Hepatocyte (in vitro differentiated cells): ENCODE measurements at regions not wholly inside any gene's neighbourhood (a gene's known extent, or its start where the extent isn't known, plus 50 kb on each side); places are given as distances from the start of the nearest gene placed in this dataset.

ENCODE experiments used
- DNase-seq: peaks from one replicate; pipeline ENCODE4 v3.0.0-alpha.2; 2016; ENCODE audit warnings: low spot score
- H2AFZ ChIP-seq: fragments of 200-600 bp; sonication (generic); 2 replicates; pipeline ENCODE4 v1.6.0; 2016; ENCODE audit warnings: antibody characterized with exemption, mild to moderate bottlenecking
- H3K27ac ChIP-seq: fragments of 200-600 bp; sonication (generic); 2 replicates; pipeline ENCODE4 v1.5.1; 2016; ENCODE audit warnings: mild to moderate bottlenecking
- H3K27me3 ChIP-seq: fragments of 200-600 bp; sonication (generic); 2 replicates; pipeline ENCODE4 v1.6.1; 2016
- H3K36me3 ChIP-seq: fragments of 200-600 bp; sonication (generic); replicated peaks from 2 replicates; pipeline ENCODE4 v1.5.1; 2016; ENCODE audit warnings: low read depth; ENCODE audit not compliant: insufficient read depth
- H3K4me1 ChIP-seq: fragments of 200-600 bp; sonication (generic); 2 replicates; pipeline ENCODE4 v1.5.1; 2016; ENCODE audit warnings: mild to moderate bottlenecking, moderate library complexity; ENCODE audit not compliant: insufficient read depth
- H3K4me2 ChIP-seq: fragments of 200-600 bp; sonication (generic); 2 replicates; pipeline ENCODE4 v1.6.0; 2016
- H3K4me3 ChIP-seq: fragments of 200-600 bp; sonication (generic); 2 replicates; pipeline ENCODE4 v1.5.1; 2016; ENCODE audit warnings: mild to moderate bottlenecking
- H3K79me2 ChIP-seq: fragments of 200-600 bp; sonication (generic); 2 replicates; pipeline ENCODE4 v1.6.0; 2017; ENCODE audit warnings: mild to moderate bottlenecking
- H3K9me2 ChIP-seq: fragments of 200-600 bp; sonication (generic); replicated peaks from 2 replicates; pipeline ENCODE4 v1.6.0; 2017; ENCODE audit warnings: mild to moderate bottlenecking; ENCODE audit not compliant: insufficient read depth
- H3K9me3 ChIP-seq: fragments of 200-600 bp; sonication (generic); 2 replicates; pipeline ENCODE4 v1.5.1; 2016; ENCODE audit warnings: low read depth, mild to moderate bottlenecking
- H4K20me1 ChIP-seq: fragments of 200-600 bp; sonication (generic); 2 replicates; pipeline ENCODE4 v1.6.0; 2016; ENCODE audit warnings: mild to moderate bottlenecking; ENCODE audit not compliant: insufficient read depth, poor library complexity, severe bottlenecking
- EZH2 ChIP-seq: fragments of 200-600 bp; sonication (generic); IDR thresholded peaks from 2 replicates; pipeline ENCODE4 v1.6.1; 2016; ENCODE audit warnings: antibody characterized with exemption, mild to moderate bottlenecking, borderline replicate concordance
- EZH2phosphoT487 ChIP-seq: fragments of 200-600 bp; sonication (generic); IDR thresholded peaks from one replicate; pipeline ENCODE4 v1.6.1; 2018; ENCODE audit warnings: antibody characterized with exemption, mild to moderate bottlenecking, low read depth, moderate library complexity; ENCODE audit not compliant: unreplicated experiment, severe bottlenecking
- WGBS: methylation state at CpG from one replicate; pipeline ENCODE4 v1.1.6; 2016; ENCODE audit warnings: low lambda C conversion rate; ENCODE audit errors: missing lambda C conversion rate; 5-methylcytosine and 5-hydroxymethylcytosine counted together
- TF ChIP-seq, protein P1 (sequence below): fragments of 200-600 bp; sonication (generic); IDR thresholded peaks from 2 replicates; pipeline ENCODE4 v1.5.1; 2016; ENCODE audit warnings: antibody characterized with exemption, mild to moderate bottlenecking; ENCODE audit not compliant: poor library complexity

DNA sequence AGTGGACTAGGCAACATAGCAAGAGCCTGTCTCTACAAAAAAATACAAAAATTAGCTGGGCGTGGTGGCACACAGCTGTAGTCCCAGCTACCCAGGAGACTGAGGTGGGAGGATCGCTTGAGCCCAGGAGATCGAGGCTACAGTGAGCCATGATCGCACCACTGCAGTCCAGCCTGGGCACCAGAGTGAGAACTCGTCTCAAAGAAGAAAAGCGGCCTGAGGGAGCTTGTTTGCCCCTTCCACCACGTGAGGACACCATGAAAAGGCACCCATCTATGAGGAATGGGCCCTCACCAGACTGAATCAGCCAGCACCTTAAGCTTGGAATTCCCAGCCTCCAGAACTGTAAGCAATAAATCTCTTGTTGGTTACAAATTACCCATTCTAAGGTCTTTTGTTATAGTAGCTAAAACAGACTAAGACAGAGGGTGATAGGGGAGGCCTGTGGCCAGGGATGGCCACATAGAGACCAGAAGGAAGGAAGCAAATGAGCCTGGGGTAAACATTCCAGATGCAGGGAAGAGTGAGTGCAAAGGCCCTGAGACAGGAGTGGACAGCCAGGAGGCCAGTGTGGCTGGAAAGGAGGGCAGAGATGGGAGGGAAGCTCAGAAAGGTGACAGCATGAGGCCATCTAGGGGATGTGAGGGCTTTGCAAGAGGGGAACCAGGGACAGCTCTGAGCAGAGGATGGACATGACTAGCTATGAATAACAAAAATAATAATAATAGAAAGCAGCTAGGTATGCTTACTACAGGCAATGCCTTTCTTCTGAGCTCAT, 120.1 kb downstream of the MATN1 start:
- WGBS = 81% methylated on average over 7 of the region's 7 CpGs
- no peak for DNase-seq
- Histone ChIP-seq H3K9me2 (no peaks in the 10 kb centered on the region), H3K36me3 (no peaks in the 10 kb centered on the region), H3K4me1 (no peaks in the 10 kb centered on the region), H4K20me1 (no peaks in the 10 kb centered on the region), H3K27ac (no peak overlapping the region), H3K4me2 (no peak overlapping the region), H3K79me2 (no peaks in the 10 kb centered on the region), H3K27me3 (no peaks in the 10 kb centered on the region), H2AFZ (no peak overlapping the region), H3K9me3 (no peaks in the 10 kb centered on the region), H3K4me3 (no peak overlapping the region)
- TF ChIP-seq, protein P1, sequence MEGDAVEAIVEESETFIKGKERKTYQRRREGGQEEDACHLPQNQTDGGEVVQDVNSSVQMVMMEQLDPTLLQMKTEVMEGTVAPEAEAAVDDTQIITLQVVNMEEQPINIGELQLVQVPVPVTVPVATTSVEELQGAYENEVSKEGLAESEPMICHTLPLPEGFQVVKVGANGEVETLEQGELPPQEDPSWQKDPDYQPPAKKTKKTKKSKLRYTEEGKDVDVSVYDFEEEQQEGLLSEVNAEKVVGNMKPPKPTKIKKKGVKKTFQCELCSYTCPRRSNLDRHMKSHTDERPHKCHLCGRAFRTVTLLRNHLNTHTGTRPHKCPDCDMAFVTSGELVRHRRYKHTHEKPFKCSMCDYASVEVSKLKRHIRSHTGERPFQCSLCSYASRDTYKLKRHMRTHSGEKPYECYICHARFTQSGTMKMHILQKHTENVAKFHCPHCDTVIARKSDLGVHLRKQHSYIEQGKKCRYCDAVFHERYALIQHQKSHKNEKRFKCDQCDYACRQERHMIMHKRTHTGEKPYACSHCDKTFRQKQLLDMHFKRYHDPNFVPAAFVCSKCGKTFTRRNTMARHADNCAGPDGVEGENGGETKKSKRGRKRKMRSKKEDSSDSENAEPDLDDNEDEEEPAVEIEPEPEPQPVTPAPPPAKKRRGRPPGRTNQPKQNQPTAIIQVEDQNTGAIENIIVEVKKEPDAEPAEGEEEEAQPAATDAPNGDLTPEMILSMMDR = no peak

DNA sequence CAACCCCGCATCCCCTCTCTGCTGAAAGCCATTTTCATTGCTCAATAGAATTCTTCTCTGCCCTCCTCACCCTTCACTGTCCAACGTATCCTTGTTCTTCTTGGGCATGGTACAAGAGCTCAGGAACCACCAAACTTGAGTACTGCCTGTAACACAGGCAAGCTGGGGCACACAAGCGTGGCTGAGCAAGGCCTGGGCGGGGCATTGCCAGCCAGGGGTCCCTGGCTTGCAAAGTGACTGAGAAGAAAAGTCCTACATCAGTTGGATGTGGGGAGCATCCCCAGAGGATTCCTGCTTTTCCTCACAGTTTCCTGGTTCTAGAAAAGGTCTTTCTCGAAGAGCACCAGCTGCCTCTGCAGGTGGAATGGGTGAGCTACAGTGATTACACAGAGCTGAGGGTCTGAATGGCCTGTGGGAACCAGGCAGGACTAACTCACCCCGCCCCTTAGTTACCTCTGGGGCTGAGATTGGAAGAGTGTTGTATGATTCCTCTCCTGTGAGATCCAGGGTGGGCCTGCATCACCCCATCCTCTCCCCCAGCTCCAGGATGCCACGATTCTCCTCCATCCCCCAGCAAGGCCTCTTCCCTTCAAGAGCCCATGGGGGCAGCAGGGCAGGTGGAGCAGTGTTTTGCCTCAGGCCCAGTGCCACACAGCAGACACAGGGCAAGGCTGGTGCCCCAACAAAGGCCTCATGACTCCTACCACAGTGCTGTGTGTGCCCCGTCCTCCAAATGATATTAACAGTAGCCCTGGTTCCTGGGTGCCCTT, 121.9 kb downstream of the MATN1 start:
- Histone ChIP-seq H3K79me2 (no peaks in the 10 kb centered on the region), H3K4me1 (no peaks in the 10 kb centered on the region), H3K9me2 (no peaks in the 10 kb centered on the region), H3K27me3 (no peaks in the 10 kb centered on the region), H4K20me1 (no peaks in the 10 kb centered on the region), H2AFZ (no peak overlapping the region), H3K27ac (no peak overlapping the region), H3K36me3 (no peaks in the 10 kb centered on the region), H3K9me3 (no peaks in the 10 kb centered on the region), H3K4me3 (no peak overlapping the region), H3K4me2 (no peak overlapping the region)
- WGBS = 85% methylated on average over 8 of the region's 8 CpGs
- TF ChIP-seq, protein P1 = peak; percentile 20
- TF ChIP-seq EZH2phosphoT487 = no peak
- DNase-seq = no peak

DNA sequence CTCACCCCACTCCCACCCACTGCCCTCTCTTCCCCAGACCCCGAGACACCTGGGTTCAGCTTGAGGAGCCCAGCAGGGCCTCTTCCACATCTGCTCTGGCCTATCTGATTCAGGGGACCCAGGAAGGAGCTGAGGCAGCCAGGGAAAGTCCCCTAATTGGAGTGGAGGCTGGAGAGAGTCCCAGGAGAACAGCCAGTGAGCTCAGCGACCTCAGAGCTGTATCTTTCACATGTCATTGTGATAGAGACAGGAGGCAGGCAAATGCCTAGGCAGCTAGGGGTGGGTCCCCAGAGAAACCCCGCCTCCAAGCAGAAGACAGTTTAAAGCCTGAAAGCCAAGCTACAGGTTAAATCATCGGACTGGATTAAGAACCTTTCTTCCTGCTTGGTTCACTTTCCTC, 122.7 kb downstream of the MATN1 start:
- H3K79me2 ChIP-seq = no peaks in the 10 kb centered on the region
- DNase-seq = no peak
- no peak overlapping the region for H3K27ac ChIP-seq
- no peaks in the 10 kb centered on the region for H3K9me3 ChIP-seq
- 82% methylated on average over 4 of the region's 4 CpGs for WGBS
- H3K4me2 ChIP-seq = no peak overlapping the region
- H2AFZ ChIP-seq = no peak overlapping the region
- no peak overlapping the region for H3K4me3 ChIP-seq
- H4K20me1 ChIP-seq = no peaks in the 10 kb centered on the region
- H3K27me3 ChIP-seq = peaks cover 3% of the 10 kb centered on the region
- no peaks in the 10 kb centered on the region for H3K4me1 ChIP-seq
- TF ChIP-seq EZH2phosphoT487 = no peak
- TF ChIP-seq EZH2 = no peak
- TF ChIP-seq, protein P1 = no peak
- H3K9me2 ChIP-seq = no peaks in the 10 kb centered on the region
- H3K36me3 ChIP-seq = no peaks in the 10 kb centered on the region
